Epithelial cell of proximal tubule (primary cell): ENCODE measurements at regions not wholly inside any gene's neighbourhood (a gene's known extent, or its start where the extent isn't known, plus 50 kb on each side); places are given as distances from the start of the nearest gene placed in this dataset.

ENCODE experiments used
- DNase-seq: peaks from one replicate; pipeline ENCODE4 v3.0.0-alpha.2; 2011; ENCODE audit warnings: low read depth
- H3K4me3 ChIP-seq: 2 replicates; pipeline ENCODE4 v1.5.1; 2011; ENCODE audit warnings: low read depth, mild to moderate bottlenecking, low read length
- CTCF ChIP-seq: conservative IDR thresholded peaks from 2 replicates; pipeline ENCODE4 v1.5.1; 2012; ENCODE audit warnings: low read depth, mild to moderate bottlenecking, low read length

GRCh38 chr22:49302150-49302460 is 525.6 kb downstream of the BRD1 start:
- H3K4me3 ChIP-seq = no peak overlapping the region
- DNase-seq = no peak
- TF ChIP-seq CTCF = no peak

DNA sequence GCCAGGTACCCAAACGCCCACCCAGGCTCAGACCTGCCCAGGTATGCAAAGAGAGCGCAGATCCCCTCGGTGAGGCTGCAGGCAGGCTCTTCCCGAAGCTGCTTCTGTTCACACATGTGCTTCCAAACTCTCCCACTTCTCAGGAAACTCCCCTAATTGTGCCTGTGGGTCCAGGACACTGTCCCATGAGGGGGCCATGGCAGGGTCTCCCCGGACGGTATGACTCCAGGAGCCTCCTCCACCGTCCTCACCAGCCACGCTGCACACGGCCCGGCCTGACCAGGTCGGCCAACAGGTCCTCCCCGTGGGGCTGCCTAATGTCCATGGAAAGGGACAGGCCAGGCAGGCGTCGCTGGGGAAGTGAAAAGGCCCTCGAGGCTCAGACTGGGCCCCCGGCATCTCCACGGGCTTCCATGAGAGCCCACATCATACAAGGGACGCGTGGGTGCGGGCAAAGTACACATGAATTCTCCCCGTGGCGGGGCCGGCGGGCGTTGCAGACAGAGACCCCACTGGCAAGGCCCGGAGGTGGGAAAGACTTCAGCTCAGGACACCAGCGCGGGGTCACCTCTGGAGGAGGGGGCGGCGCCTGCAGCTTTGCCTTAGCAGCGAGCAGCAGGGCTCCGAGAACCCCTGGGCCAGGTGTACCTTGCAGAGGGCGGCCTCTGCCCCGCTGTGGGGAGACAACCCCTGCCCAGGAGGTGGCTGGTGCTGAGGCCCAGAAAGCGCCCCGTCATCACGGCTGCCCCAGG is 526.1 kb downstream of the BRD1 start:
- H3K4me3 ChIP-seq = no peak overlapping the region

DNA sequence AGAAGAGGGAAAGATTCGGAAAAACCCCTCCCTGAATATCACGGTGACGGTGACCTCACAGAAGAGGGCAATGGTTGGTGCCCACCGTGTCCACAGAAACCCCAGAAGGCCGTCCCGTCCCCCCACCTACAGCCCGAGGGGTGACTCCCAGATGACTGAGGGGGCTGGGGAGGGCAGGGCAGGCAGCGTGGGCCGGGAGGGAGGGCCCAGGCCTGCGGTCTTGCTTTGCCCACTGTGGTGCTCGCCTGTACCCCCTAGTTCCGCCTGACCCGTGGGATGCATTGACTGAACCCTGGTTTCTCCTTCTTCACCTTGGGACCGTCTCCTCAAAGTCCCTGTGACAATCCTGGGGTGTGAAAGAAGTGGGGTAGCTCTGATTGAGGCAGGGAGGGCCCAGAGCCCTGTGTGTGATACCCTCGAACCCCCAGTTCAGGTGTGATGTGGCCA is 526.7 kb downstream of the BRD1 start:
- no peak for TF ChIP-seq CTCF
- DNase-seq = no peak
- H3K4me3 ChIP-seq = no peak overlapping the region

More for the DNA sequence above, 526.1 kb downstream of the BRD1 start:
- DNase-seq = no peak
- TF ChIP-seq CTCF = no peak

- DNase-seq = no peak
- no peak for TF ChIP-seq CTCF
- no peak overlapping the region for H3K4me3 ChIP-seq
Observed at GRCh38 chr22:49300241-49300640, 527.4 kb downstream of the BRD1 start.

- no peak overlapping the region for H3K4me3 ChIP-seq
- no peak for DNase-seq
- no peak for TF ChIP-seq CTCF
Observed at GRCh38 chr22:49299821-49300231, 527.8 kb downstream of the BRD1 start.

DNA sequence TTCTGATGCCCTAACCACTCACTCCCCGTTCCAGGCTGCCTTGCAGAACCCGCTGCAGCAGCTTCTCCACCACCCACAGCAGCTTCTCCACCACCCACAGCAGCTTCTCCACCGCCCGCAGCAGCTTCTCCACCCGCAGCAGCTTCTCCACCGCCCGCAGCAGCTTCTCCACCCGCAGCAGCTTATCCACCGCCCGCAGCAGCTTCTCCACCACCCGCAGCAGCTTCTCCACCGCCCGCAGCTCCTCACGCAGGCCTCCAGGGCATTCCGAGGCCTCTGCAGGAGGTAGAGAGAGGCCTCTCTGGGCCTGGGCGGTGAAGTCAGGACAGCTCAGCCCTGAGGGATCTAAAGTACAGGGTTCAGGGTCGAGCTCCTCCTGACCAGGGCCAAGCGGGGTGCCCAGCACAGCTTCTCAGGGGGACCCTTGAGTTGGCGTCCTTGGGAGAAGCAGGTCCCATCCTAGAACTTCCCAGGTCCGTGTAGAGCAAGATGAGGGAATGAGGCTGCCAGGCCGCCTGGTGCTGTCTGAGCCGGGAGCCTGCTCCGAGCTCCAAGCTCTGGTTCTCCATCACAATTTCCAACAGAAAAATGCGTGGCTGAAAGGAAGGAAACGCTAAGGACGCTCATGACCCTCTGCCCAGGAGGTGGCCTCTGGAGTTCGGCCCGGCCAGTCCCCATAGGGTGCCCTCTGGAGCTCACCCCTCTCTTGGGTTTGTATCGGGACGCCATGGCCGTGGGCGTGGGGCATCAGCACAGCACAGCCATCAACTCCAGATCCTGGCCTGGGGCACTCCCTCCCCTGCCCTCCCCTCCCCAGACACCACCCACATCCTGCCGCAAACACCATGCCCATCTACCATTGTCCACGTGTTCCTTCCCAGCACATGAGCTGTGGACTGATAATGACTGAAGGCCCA is 528.6 kb downstream of the BRD1 start:
- no peak for DNase-seq
- H3K4me3 ChIP-seq = no peak overlapping the region
- no peak for TF ChIP-seq CTCF
